ENCODE measurements at regions not wholly inside any gene's neighbourhood (a gene's known extent, or its start where the extent isn't known, plus 50 kb on each side); places are given as distances from the start of the nearest gene placed in this dataset.
A peak's percentile ranks its signal among the peaks of the same experiment; 100 is the strongest.

GRCh38 chr3:30069056-30069455, 537.3 kb upstream of the TGFBR2 start:
- TF ChIP-seq POLR2A (IDR thresholded peaks at IDR 0.05; ENCODE audit: low read depth, low read length): no peak
- DNase-seq (ENCODE audit: insufficient read length, low spot score) (no peak), FAIRE-seq (no peak)

GRCh38 chr3:30073040-30073439, 533.4 kb upstream of the TGFBR2 start:
- no peak for TF ChIP-seq POLR2A (IDR thresholded peaks at IDR 0.05; ENCODE audit: low read depth, low read length)
- DNase-seq (ENCODE audit: insufficient read length, low spot score) (no peak), FAIRE-seq (no peak)

- FAIRE-seq (no peak), DNase-seq (ENCODE audit: insufficient read length, low spot score) (no peak)
- TF ChIP-seq POLR2A (IDR thresholded peaks at IDR 0.05; ENCODE audit: low read depth, low read length): no peak
These were observed 532.8 kb upstream of the TGFBR2 start for GRCh38 chr3:30073622-30074021.

GRCh38 chr3:30075514-30075913, 530.9 kb upstream of the TGFBR2 start:
- no peak for TF ChIP-seq POLR2A (IDR thresholded peaks at IDR 0.05; ENCODE audit: low read depth, low read length)
- FAIRE-seq: no peak
- DNase-seq (ENCODE audit: insufficient read length, low spot score): no peak

GRCh38 chr3:30076899-30077298, 529.5 kb upstream of the TGFBR2 start:
- DNase-seq (ENCODE audit: insufficient read length, low spot score): no peak
- no peak for TF ChIP-seq POLR2A (IDR thresholded peaks at IDR 0.05; ENCODE audit: low read depth, low read length)
- FAIRE-seq: no peak

GRCh38 chr3:30077746-30078145, 528.7 kb upstream of the TGFBR2 start:
- DNase-seq (ENCODE audit: insufficient read length, low spot score): no peak
- FAIRE-seq: no peak
- no peak for TF ChIP-seq POLR2A (IDR thresholded peaks at IDR 0.05; ENCODE audit: low read depth, low read length)

- no peak for TF ChIP-seq POLR2A (IDR thresholded peaks at IDR 0.05; ENCODE audit: low read depth, low read length)
- FAIRE-seq: no peak
These were observed 527.7 kb upstream of the TGFBR2 start for GRCh38 chr3:30078736-30079135.

DNA sequence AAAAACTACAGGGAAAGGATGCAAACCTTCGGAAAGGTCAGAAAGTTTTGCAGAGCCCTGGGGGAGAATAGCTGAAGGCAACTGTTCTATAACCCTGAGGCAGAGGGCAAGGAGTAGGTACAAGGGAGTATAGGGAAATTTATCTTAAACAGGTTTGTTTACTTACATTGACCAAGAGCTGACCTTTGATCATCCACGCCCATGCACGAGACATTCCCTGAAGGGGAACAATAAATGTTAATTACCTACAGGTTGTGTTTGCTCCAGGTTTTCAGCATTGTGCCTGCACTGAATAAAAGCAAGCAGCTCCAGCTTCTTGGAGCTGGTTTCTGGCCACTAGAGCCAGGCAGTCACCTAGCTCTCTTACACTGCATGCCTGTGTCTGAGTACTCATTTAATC, 524.5 kb upstream of the TGFBR2 start:
- TF ChIP-seq POLR2A (IDR thresholded peaks at IDR 0.05; ENCODE audit: low read depth, low read length): no peak
- FAIRE-seq (no peak), DNase-seq (ENCODE audit: insufficient read length, low spot score) (no peak)

More at GRCh38 chr3:30078736-30079135, 527.7 kb upstream of the TGFBR2 start:
- no peak for DNase-seq (ENCODE audit: insufficient read length, low spot score)

DNA sequence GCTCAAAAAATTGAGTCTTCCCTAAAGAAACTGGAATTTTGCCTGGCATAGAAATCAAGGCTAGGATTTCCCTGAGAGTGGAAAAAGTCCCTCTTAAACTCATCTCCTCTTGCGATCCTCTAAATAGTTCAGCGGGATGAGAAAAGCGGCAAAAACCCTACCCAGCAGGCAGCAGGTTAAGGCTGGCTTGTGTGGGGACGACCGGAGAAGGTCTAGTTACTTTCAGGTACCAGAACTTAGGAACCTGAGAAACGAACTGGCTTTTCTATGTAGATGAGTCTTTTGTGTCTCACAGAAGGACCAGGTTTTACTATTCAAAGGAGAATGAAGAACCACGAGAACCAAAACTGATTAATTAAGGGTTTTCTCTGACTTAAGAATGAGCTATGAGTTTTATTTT, 523.7 kb upstream of the TGFBR2 start:
- FAIRE-seq (no peak), DNase-seq (ENCODE audit: insufficient read length, low spot score) (no peak)
- TF ChIP-seq POLR2A (IDR thresholded peaks at IDR 0.05; ENCODE audit: low read depth, low read length): no peak

DNA sequence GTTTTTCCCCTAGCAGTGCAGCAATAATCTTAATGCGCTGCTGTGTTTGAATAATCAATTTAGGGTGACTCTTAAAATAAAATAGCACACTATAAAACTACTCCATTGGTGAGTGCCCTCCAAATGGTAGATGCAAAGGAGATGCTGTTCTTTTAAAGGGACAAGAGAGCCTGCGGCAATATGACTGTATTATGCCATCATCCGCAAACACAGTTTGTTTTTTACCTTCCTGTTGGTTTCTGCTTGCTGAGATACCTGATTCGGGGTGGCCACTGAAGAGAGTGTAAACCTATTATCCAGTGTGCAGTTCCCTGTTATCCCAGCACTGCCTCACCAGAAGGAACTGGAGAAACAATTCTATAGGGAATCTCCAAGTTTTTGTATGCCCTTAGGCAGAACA, 523.1 kb upstream of the TGFBR2 start:
- no peak for TF ChIP-seq POLR2A (IDR thresholded peaks at IDR 0.05; ENCODE audit: low read depth, low read length)
- FAIRE-seq (no peak), DNase-seq (ENCODE audit: insufficient read length, low spot score) (no peak)

DNA sequence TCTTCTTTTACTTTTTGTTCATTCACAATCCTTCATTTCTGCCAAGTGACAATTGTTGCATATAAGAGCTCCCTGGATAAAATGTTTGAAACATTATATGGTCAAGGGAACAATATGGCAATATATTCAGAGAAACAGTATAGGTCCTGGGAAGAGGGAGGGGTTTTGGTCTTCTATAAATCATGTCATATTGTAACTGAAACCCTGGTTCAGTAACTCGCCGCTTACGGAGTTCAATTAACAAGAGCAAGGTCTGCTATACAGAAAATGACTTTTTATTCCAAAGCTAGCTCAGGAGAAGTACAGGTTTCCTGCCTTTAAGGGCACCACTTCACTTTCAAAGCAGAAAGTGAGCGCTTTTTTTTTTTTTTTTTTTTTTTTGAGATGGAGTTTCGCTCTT, 522.1 kb upstream of the TGFBR2 start:
- DNase-seq (ENCODE audit: insufficient read length, low spot score) (no peak), FAIRE-seq (no peak)
- no peak for TF ChIP-seq POLR2A (IDR thresholded peaks at IDR 0.05; ENCODE audit: low read depth, low read length)

- no peak for DNase-seq (ENCODE audit: insufficient read length, low spot score)
- FAIRE-seq: no peak
- TF ChIP-seq POLR2A (IDR thresholded peaks at IDR 0.05; ENCODE audit: low read depth, low read length): no peak
These were observed 521.4 kb upstream of the TGFBR2 start for GRCh38 chr3:30084971-30085403.

GRCh38 chr3:30085486-30085885, 520.9 kb upstream of the TGFBR2 start:
- TF ChIP-seq POLR2A (IDR thresholded peaks at IDR 0.05; ENCODE audit: low read depth, low read length): no peak
- no peak for DNase-seq (ENCODE audit: insufficient read length, low spot score)
- no peak for FAIRE-seq

GRCh38 chr3:30091686-30092085, 514.7 kb upstream of the TGFBR2 start:
- FAIRE-seq: no peak
- TF ChIP-seq POLR2A (IDR thresholded peaks at IDR 0.05; ENCODE audit: low read depth, low read length): no peak

GRCh38 chr3:30097022-30097650, 509.3 kb upstream of the TGFBR2 start:
- FAIRE-seq: no peak
- DNase-seq (ENCODE audit: insufficient read length, low spot score): no peak
- no peak for TF ChIP-seq POLR2A (IDR thresholded peaks at IDR 0.05; ENCODE audit: low read depth, low read length)

More at GRCh38 chr3:30091686-30092085, 514.7 kb upstream of the TGFBR2 start:
- no peak for DNase-seq (ENCODE audit: insufficient read length, low spot score)

GRCh38 chr3:30098243-30098642, 508.2 kb upstream of the TGFBR2 start:
- DNase-seq (ENCODE audit: insufficient read length, low spot score) (no peak), FAIRE-seq (peak; percentile 83)
- TF ChIP-seq POLR2A (IDR thresholded peaks at IDR 0.05; ENCODE audit: low read depth, low read length): no peak

All from H54 (cell line).